HL-60 (cell line): ENCODE measurements at regions not wholly inside any gene's neighbourhood (a gene's known extent, or its start where the extent isn't known, plus 50 kb on each side); places are given as distances from the start of the nearest gene placed in this dataset.

ENCODE experiments used
- POLR2AphosphoS5 ChIP-seq: IDR thresholded peaks from 2 replicates; pipeline ENCODE4 v1.6.1; 2012; ENCODE audit warnings: low read depth
- SPI1 ChIP-seq: IDR thresholded peaks from 2 replicates; pipeline ENCODE4 v1.6.1; 2012; ENCODE audit warnings: low read depth, mild to moderate bottlenecking, borderline replicate concordance
- TF ChIP-seq, protein P1 (sequence below): IDR thresholded peaks from one replicate; pipeline ENCODE4 v1.5.1; 2011; ENCODE audit warnings: low read length, control low read depth, inconsistent platforms; ENCODE audit not compliant: insufficient read depth

DNA sequence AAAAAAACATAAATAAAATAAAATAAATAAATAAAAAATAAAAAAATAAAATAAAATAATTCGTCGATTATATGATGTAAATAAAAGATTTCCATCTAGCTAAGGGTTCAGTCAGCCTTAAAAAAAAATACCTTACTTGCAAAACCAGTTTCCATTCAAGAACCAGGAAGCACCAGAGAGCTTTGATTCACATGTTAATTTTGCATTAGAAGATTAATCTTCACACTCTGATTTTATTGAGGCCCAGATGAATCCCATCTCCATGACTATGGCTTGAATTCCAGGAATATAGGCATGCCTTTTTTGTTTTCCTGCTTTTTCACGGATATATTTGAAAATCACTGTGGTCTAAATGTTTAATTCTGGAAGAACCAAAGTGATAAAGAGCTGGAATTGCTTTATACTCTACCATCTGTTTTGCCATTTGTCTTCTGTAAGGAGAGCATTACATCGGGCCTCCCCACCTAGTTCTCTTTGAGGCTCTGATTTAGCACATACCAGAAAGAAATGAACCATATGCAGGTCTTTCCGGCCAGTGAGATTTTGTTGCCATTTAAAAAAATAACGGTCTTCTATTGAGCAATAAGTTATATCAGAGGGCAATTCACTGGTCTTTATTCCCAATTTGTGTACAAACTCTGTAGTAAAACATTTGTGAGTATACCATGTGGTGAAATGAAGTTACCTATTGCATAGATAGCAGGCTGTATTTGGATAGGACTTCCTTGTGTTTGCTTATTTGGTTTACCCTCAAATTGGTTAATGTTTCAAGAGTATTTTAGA, 175.5 kb downstream of the AEBP2 start:
- TF ChIP-seq, protein P1, sequence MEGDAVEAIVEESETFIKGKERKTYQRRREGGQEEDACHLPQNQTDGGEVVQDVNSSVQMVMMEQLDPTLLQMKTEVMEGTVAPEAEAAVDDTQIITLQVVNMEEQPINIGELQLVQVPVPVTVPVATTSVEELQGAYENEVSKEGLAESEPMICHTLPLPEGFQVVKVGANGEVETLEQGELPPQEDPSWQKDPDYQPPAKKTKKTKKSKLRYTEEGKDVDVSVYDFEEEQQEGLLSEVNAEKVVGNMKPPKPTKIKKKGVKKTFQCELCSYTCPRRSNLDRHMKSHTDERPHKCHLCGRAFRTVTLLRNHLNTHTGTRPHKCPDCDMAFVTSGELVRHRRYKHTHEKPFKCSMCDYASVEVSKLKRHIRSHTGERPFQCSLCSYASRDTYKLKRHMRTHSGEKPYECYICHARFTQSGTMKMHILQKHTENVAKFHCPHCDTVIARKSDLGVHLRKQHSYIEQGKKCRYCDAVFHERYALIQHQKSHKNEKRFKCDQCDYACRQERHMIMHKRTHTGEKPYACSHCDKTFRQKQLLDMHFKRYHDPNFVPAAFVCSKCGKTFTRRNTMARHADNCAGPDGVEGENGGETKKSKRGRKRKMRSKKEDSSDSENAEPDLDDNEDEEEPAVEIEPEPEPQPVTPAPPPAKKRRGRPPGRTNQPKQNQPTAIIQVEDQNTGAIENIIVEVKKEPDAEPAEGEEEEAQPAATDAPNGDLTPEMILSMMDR: no peak
- no peak for TF ChIP-seq POLR2AphosphoS5
- no peak for TF ChIP-seq SPI1
